ENCODE measurements at regions not wholly inside any gene's neighbourhood (a gene's known extent, or its start where the extent isn't known, plus 50 kb on each side); places are given as distances from the start of the nearest gene placed in this dataset.
A peak's percentile ranks its signal among the peaks of the same experiment; 100 is the strongest.

DNA sequence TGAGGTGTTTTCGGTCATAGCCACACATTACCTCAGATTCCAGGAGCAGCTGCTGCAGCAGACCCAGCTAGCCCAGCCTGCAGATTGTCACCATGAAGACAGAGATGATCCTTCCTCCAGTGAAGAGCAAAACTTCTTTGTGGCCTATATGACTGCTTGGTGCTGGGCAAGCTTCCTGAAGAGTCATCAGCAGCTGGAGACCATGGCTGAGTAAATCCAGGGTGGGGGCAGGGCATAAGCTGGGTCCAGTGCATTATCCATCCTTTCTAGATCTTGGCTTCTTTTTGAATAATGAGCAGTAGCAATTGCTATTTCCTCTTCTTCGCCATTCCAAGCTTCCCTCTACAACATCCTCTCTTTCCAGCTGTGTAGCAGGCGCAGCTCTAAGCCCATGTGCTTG lies 373.1 kb upstream of the DDHD1 start:
- H3K4me3 ChIP-seq, result no peak overlapping the region
- H3K36me3 ChIP-seq, result no peaks in the 10 kb centered on the region
- no peaks in the 10 kb centered on the region for H3K27me3 ChIP-seq
- no peak for DNase-seq
- 0 out of 2 replicates have a peak, but pooled peaks cover 4% of the 10 kb centered on the region for H3K9me3 ChIP-seq (replicated peaks)
- H3K4me1 ChIP-seq, result no peaks in the 10 kb centered on the region
- H3K27ac ChIP-seq, result no peak overlapping the region

DNA sequence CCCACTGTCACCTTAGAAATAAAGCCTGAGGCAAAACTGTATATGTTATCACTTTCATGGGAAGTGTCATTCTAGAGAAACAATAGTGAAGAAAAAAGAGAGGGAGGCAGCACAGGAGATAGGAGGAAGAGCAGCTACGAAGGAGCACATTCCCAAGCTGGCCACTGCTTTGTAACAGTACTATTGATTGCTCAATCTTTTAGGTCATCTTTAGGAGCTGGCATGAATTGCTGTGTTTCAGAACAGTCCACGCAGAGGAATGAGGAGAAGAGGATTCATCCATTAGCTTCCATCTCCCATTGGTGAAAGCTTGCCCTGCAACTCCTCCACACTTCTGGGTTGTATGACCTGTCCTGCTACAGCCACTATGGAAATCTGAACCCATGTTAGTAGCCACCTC lies 372.5 kb upstream of the DDHD1 start:
- Histone ChIP-seq H3K4me3 (no peak overlapping the region), H3K27me3 (no peaks in the 10 kb centered on the region), H3K27ac (no peak overlapping the region), H3K4me1 (no peaks in the 10 kb centered on the region), H3K9me3 (replicated peaks) (0 out of 2 replicates have a peak, but pooled peaks cover 4% of the 10 kb centered on the region), H3K36me3 (no peaks in the 10 kb centered on the region)
- DNase-seq, result no peak

DNA sequence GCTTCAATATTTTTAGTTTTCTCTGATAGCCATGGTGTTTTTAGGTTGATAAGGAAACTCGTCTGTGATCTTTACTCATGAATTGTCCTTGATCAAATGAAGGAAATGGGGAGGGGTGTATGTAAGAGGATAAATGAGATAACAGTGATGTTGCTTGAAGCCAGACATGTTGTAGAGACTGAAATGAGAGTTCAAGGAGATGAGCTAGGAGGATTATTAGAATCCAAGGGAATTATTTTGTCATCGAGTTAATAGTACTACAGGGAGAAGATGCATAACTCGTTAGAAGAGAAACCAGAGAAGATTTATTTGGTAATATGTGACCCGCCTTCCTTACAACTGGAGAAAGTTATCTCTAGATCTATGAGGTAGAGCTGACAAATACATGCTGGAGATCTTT lies 371.3 kb upstream of the DDHD1 start:
- no peak for DNase-seq
- H3K4me1 ChIP-seq, result no peaks in the 10 kb centered on the region

DNA sequence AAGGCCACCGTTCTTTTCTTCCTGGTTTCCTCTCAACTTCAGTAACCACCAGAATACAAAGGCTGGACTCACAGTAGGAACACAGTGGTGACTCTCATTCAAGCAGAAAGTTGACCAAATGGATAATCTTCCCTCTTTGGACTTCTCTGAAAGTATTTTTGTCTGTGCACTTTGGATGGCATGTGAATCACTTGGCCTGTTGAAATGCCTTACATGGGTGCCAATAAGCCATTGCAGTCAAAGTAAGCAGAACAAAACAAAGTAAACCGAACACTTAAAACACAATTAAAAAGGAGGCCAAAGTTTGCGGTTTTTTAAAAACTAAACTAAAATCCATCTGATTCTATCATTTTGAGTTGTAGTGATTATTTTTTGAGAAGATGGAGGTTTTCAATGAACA lies 370.1 kb upstream of the DDHD1 start:
- H3K4me3 ChIP-seq, result no peak overlapping the region
- H3K9me3 ChIP-seq (replicated peaks), result 0 out of 2 replicates have a peak, but pooled peaks cover 4% of the 10 kb centered on the region
- H3K27ac ChIP-seq, result no peak overlapping the region
- no peak for DNase-seq
- no peaks in the 10 kb centered on the region for H3K36me3 ChIP-seq
- no peaks in the 10 kb centered on the region for H3K27me3 ChIP-seq
- H3K4me1 ChIP-seq, result no peaks in the 10 kb centered on the region

More for the DNA sequence above, 371.3 kb upstream of the DDHD1 start:
- no peaks in the 10 kb centered on the region for H3K27me3 ChIP-seq
- no peak overlapping the region for H3K27ac ChIP-seq
- H3K9me3 ChIP-seq (replicated peaks), result 0 out of 2 replicates have a peak, but pooled peaks cover 4% of the 10 kb centered on the region
- H3K4me3 ChIP-seq, result no peak overlapping the region
- no peaks in the 10 kb centered on the region for H3K36me3 ChIP-seq

DNA sequence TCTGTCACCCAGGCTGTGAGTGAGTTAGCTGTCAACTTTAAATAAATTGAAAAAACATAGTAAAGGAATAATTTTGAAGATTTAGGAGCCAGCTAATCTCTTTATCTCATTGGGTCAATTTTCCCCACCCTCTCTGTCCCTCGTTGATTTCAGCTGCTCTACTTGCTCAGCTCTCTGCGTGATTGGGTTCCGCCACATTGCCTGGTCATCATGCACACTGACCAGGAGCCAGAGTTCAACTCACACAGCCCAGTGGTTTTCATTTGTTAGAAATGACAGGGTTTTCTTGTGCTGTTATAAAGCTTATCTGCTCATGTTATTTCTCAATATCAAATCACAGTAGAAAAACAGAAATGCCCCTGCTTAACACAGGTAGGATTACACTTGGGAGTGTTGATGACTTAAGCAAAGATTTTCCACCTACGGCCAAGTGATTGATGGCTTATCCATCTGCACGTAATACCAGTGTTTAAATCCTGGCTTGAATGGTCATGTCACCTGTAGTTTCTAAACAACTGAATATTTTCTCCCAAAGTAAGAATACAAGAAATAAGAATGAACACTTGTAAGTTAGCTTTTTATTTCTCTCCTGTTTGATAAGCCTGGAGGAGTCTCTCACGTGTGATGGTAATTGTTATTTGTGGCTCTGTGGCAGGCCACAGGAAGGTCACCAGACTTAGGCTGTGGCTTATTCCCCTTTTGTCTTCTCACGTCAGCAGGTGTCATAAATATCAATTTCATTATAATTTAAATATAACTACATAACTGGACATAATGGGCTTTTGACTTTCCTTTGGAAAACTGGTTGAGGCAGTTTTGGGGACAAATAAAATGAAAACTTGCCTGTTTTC lies 367.2 kb upstream of the DDHD1 start:
- Histone ChIP-seq H3K27me3 (no peaks in the 10 kb centered on the region), H3K4me3 (no peak overlapping the region), H3K27ac (no peak overlapping the region), H3K9me3 (replicated peaks) (0 out of 2 replicates have a peak, but pooled peaks cover 4% of the 10 kb centered on the region), H3K4me1 (no peaks in the 10 kb centered on the region), H3K36me3 (no peaks in the 10 kb centered on the region)
- no peak for DNase-seq

DNA sequence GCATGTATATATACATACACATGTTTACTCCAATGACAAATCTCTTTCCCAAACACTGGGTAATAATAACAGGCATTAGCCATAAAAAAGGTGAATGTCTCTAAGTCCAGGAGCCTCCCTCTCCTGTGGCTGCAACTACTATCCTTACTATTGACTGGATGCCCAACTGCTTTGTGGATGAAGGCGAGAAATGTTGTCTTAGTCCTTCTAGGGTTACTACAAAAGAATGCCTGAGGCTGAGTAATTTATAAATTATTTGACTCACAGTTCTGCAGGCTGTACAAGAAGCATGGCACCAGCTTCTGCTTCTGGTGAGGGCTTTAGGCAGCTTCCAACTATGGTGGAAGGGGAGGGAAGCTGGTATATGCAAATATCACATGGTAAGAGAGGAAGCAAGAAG lies 366.0 kb upstream of the DDHD1 start:
- H3K36me3 ChIP-seq, result no peaks in the 10 kb centered on the region
- no peak for DNase-seq

DNA sequence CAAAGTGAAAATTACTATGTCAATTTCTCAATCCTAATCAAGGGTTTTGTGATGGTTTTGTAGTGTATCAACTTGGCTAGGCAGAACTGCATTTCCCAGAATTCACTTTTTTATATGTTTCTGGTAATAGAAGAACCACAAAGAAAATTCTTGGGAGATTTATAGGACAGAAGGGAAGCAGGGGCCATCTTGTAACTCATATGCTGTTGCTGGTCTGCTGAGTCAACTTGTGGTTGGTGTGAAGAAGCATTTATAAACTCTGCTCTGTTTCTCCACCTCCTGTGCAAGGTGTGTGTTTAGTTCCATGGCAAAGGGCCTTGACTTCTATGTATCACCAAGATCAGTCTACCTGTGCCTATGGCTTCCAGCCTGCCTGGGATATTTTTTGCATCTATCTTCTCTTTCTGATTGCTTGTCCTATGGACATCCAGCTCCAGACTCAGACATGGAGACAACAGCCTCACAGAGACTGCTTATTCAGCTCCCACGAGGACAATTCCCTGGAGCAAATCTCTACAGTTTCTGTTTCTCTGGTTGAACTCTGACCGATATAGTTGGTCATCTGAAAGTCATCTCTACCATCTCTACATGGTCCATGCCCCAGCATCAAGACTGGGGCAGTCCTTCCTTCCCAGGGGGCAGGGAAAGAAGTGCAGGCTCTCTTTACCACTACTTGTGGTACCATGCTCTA lies 364.3 kb upstream of the DDHD1 start:
- 0 out of 2 replicates have a peak, but pooled peaks cover under 1% of the 10 kb centered on the region for H3K9me3 ChIP-seq (replicated peaks)
- H3K27me3 ChIP-seq, result no peaks in the 10 kb centered on the region
- H3K36me3 ChIP-seq, result no peaks in the 10 kb centered on the region
- no peak overlapping the region for H3K4me3 ChIP-seq
- DNase-seq, result no peak
- H3K4me1 ChIP-seq, result no peaks in the 10 kb centered on the region
- H3K27ac ChIP-seq, result no peak overlapping the region

More for the DNA sequence above, 366.0 kb upstream of the DDHD1 start:
- Histone ChIP-seq H3K4me1 (no peaks in the 10 kb centered on the region), H3K9me3 (replicated peaks) (0 out of 2 replicates have a peak, but pooled peaks cover 4% of the 10 kb centered on the region), H3K27me3 (no peaks in the 10 kb centered on the region), H3K27ac (no peak overlapping the region), H3K4me3 (no peak overlapping the region)

DNA sequence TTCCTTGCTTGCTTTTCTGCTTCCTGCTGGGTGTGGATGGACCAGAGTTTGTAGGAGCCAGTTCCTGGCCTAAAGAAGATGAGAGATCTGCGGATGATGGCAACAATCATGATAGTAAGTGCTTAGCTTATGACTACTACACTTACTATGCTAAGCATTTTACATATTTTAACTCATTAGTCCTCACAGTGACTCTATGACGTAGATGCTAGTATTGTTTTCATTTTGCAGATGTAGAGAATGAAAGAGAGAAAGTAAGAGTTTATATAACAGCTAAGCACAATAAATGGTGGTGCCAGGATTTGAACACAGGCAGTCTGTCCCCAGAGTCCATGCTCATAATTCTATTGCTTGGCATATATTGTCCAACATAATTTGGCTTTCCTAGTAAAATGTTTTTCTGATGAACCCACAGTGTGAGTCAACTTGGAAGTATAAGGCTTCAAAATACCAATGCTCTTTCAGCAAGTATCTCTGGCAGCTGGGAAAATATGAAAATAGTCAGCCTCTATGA lies 363.2 kb upstream of the DDHD1 start:
- no peaks in the 10 kb centered on the region for H3K27me3 ChIP-seq
- no peaks in the 10 kb centered on the region for H3K36me3 ChIP-seq
- H3K9me3 ChIP-seq (replicated peaks), result no peaks in the 10 kb centered on the region
- no peak overlapping the region for H3K27ac ChIP-seq
- H3K4me3 ChIP-seq, result no peak overlapping the region
- no peak for DNase-seq
- H3K4me1 ChIP-seq, result no peaks in the 10 kb centered on the region

DNA sequence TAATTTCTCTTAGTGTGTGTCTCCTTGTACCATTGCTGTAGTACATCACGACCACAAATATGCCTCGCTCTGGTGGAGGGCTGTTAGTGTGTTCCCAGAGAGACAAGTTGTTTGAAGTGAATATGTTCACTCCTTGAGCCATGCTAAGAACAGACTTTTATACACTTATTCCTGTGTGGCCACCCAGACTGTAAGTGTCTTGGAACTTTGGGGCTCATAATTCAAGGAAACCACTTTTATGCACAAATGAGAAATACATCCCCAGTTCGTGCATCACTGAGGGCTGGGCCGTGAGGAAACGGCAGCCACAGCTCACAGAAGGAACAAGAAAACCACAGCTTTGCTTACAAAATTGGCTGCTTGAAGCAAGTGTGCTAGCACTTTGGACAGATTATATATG lies 362.2 kb upstream of the DDHD1 start:
- no peaks in the 10 kb centered on the region for H3K4me1 ChIP-seq
- no peaks in the 10 kb centered on the region for H3K9me3 ChIP-seq (replicated peaks)
- H3K27me3 ChIP-seq, result no peaks in the 10 kb centered on the region
- no peak overlapping the region for H3K4me3 ChIP-seq
- H3K36me3 ChIP-seq, result no peaks in the 10 kb centered on the region
- no peak for DNase-seq
- H3K27ac ChIP-seq, result no peak overlapping the region

DNA sequence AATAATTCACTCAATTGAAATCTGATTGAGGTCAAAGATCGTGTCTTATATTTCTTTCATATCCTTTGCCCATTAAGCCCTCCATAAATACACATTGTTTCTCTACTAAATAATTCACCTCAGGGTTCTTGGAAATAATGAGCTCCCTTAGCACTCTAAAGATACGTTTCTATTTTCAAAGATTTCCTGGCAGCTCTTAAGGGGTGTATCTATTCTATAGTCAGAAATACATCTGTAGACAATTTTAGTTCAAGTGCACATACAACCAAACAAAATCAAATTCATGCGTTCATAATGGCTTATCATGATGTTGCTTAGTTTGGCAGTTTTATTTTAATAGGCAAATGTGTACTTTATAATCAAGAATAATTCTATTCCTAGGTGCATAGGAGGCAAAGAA lies 361.1 kb upstream of the DDHD1 start:
- no peak for DNase-seq
- Histone ChIP-seq H3K36me3 (no peaks in the 10 kb centered on the region), H3K4me3 (no peak overlapping the region), H3K4me1 (no peaks in the 10 kb centered on the region), H3K27me3 (no peaks in the 10 kb centered on the region), H3K9me3 (replicated peaks) (no peaks in the 10 kb centered on the region), H3K27ac (no peak overlapping the region)

DNA sequence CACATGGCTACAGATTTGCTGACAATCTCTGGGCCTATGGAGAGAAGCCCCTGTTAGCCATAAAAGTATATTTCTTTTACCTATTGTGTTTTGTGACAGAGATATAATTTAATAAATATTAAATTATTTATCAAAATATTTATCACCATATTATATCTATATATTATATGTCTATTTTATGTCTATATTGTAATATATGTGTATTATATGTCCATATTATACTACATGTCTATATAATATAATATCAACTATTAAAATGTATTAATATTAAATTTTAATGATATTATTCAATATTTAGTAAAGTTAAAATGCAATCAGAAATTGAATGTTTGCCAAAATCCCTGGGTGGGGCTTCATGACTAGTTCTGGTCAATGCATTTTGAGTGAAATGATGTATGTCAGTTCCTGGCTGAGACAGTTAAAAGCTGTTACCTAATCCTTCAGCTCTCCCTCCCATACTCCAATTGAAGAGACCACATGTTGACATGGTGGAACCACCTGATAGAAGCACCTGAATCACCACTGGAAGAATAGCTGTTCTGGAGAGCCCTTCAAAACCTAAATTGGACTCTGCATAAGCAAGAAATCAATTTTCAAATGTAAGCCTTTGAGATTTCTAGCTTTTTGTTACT lies 357.3 kb upstream of the DDHD1 start:
- no peaks in the 10 kb centered on the region for H3K9me3 ChIP-seq (replicated peaks)
- H3K27ac ChIP-seq, result no peak overlapping the region
- H3K4me3 ChIP-seq, result no peak overlapping the region

DNA sequence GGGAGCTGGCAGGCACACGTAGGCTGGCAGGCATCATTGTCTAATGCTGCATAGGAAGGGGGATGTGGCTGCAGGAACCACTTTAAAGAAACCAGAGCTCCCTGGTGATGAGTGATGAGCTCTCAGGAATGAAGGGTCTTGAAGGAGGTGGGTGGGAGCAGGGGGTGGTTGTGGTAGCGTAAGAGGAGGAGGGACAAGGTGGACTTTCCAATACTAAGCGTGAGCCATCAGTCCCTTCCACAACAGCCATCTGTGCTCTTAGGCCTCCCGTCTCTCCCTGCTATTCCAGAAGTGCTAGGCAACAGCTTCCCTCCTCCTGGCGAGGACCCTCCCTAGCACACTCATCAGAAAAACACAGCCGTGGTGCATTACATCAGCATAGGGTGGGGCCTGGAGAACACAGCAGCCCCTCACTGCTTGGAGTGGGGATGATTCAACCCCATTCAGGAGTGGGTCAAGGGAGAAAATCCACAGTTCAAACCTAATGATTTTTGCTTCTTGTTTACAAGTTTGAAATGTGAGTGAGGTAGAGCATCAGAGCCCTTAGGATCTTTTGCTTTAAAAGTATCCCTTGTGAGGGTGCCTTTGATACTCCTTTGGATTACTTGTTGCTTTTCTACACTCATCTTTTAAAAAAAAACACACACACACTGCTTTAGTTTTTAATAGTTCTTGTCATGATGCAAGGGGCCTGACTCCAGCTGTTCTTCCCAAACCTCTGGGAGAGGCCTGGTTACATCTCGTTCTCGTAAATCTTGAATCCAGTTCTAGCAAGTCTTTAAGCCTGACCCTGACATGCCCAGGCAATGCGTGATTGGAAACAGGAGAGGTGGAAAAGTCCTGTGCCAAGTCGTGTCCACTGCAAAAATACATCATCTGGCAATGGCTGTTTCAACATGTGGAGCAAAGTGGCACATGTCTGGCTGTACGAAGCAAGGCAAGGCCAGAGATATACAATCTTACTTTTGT lies 356.4 kb upstream of the DDHD1 start:
- no peak overlapping the region for H3K27ac ChIP-seq
- peak; percentile 15 to 37 for DNase-seq

More for the DNA sequence above, 357.3 kb upstream of the DDHD1 start:
- H3K36me3 ChIP-seq, result no peaks in the 10 kb centered on the region
- no peaks in the 10 kb centered on the region for H3K4me1 ChIP-seq
- no peak for DNase-seq
- H3K27me3 ChIP-seq, result no peaks in the 10 kb centered on the region

DNA sequence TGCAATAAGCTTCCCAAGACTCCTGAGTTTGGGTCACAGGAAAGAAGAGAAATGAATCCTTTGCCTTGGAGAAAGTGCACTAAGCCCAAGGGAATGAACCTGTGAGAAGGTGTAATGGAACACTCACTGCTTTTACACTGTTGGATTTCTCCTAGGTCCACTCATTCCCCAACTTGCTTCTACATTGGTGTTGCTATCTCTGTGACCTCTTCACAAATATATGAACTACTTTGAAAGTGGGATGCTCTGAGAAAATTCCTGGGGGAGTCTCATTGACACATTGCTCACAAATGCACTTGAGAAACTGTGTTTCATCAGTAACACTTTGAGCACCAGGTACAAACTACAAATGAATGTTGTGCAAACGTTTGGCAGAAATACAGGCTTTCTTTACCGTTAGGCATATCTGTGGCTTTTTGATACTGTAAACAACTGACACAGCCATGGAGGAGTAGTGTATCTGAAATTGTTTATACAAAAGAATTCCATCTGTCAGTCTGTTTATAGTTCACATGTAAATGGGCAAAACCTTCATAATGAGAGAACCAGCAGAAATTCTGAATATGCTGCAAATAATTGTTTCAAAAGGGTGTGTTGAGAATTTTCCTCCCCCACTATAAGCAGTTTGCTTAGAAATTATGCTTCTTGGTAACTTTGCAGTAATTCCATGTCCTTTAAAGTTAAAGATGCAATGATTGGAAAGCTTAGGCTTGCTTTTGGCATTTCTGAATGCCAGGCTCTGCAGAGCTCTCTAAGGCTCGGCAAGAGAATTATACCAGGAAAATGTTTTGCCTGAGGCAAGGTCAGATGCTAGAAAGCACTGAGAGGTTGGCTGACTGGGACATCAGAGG lies 348.5 kb upstream of the DDHD1 start:
- Histone ChIP-seq H3K36me3 (no peaks in the 10 kb centered on the region), H3K27ac (no peak overlapping the region), H3K4me3 (no peak overlapping the region), H3K9me3 (replicated peaks) (no peaks in the 10 kb centered on the region), H3K27me3 (no peaks in the 10 kb centered on the region), H3K4me1 (peaks cover 11% of the 10 kb centered on the region; the same call in 1 of the 2 replicates)
- peak; percentile 11 to 40 for DNase-seq

More for the DNA sequence above, 356.4 kb upstream of the DDHD1 start:
- H3K4me1 ChIP-seq, result no peaks in the 10 kb centered on the region
- no peak overlapping the region for H3K4me3 ChIP-seq
- H3K9me3 ChIP-seq (replicated peaks), result no peaks in the 10 kb centered on the region
- H3K27me3 ChIP-seq, result no peaks in the 10 kb centered on the region
- no peaks in the 10 kb centered on the region for H3K36me3 ChIP-seq
